Naive thymus-derived CD4-positive, alpha-beta T cell (primary cell): ENCODE measurements at regions not wholly inside any gene's neighbourhood (a gene's known extent, or its start where the extent isn't known, plus 50 kb on each side); places are given as distances from the start of the nearest gene placed in this dataset.
"Not testable (repeated sequence)": the region's sequence is repeated elsewhere in the genome, so short reads cannot be mapped to it uniquely, and the experiment has no call there.

Experiments
- ATAC-seq: fragments of 150-1000 bp; cut with Tn5 transposase; 2 replicates; pipeline ENCODE4 v1.10.0; 2021; ENCODE audit warnings: mild to moderate bottlenecking, moderate library complexity
- CTCF ChIA-PET: fragments of 350-600 bp; sonication (Branson Sonifier 250); formaldehyde crosslinking; loops from one replicate; lab custom pipeline; 2021; ENCODE audit warnings: antibody characterized with exemption; lab: Charles Lee
- POLR2A ChIA-PET: fragments of 350-600 bp; sonication (Branson Sonifier 250); formaldehyde crosslinking; loops from one replicate; lab custom pipeline; 2021; ENCODE audit warnings: antibody characterized with exemption, inconsistent platforms; lab: Charles Lee
- DNase-seq, 9 donors: peaks; one replicate each; pipeline versions ENCODE4 v3.0.0 to v3.0.0-alpha.2; 2020 to 2022; ENCODE audit warnings: mixed read lengths in 1 of 9
- H3K27ac ChIP-seq: one replicate; pipeline ENCODE4 v1.7.0; 2013; ENCODE audit warnings: mild to moderate bottlenecking, low read depth, low read length, moderate library complexity
- H3K27me3 ChIP-seq, 2 donors: one replicate each; pipeline ENCODE4 v1.7.0; 2013; ENCODE audit warnings: low read length in 2 of 2, mild to moderate bottlenecking in 2 of 2, moderate library complexity in 2 of 2; ENCODE audit not compliant: control insufficient read depth in 2 of 2, insufficient read depth in 2 of 2
- H3K36me3 ChIP-seq, 3 experiments: 1 replicate in 2 of 3; 2 replicates in 1 of 3; pipeline ENCODE4 v1.7.0; 2013; ENCODE audit warnings: low read length in 3 of 3, mild to moderate bottlenecking in 3 of 3, moderate library complexity in 1 of 3; ENCODE audit not compliant: insufficient read depth in 3 of 3, control insufficient read depth in 2 of 3
- H3K4me1 ChIP-seq, 2 donors: one replicate each; pipeline ENCODE4 v1.7.0; 2013; ENCODE audit warnings: low read length in 2 of 2, mild to moderate bottlenecking in 2 of 2, moderate library complexity in 1 of 2; ENCODE audit not compliant: control insufficient read depth in 2 of 2, insufficient read depth in 2 of 2
- H3K4me3 ChIP-seq: 2 replicates; pipeline ENCODE4 v1.7.0; 2013; ENCODE audit warnings: mild to moderate bottlenecking, low read length
- H3K9me3 ChIP-seq, 3 experiments: 1 replicate in 2 of 3; 2 replicates in 1 of 3; pipeline ENCODE4 v1.7.0; 2013; ENCODE audit warnings: low read length in 3 of 3; ENCODE audit not compliant: control insufficient read depth in 2 of 3
- H3K27ac Mint-ChIP-seq, 9 donors: one replicate each; pipeline ENCODE4 v1.8.0; 2020 to 2022; ENCODE audit warnings: mixed read lengths in 9 of 9, mild to moderate bottlenecking in 8 of 9, moderate library complexity in 5 of 9, inconsistent platforms in 2 of 9
- H3K27me3 Mint-ChIP-seq, 5 donors: one replicate each; pipeline ENCODE4 v1.8.0; 2021 to 2022; ENCODE audit warnings: mixed read lengths in 5 of 5, mild to moderate bottlenecking in 1 of 5
- H3K36me3 Mint-ChIP-seq, 5 donors: one replicate each; pipeline ENCODE4 v1.8.0; 2020 to 2022; ENCODE audit warnings: mixed read lengths in 5 of 5, mild to moderate bottlenecking in 3 of 5, inconsistent platforms in 1 of 5
- H3K4me1 Mint-ChIP-seq, 7 donors: one replicate each; pipeline ENCODE4 v1.8.0; 2020 to 2022; ENCODE audit warnings: mixed read lengths in 7 of 7, mild to moderate bottlenecking in 3 of 7, inconsistent platforms in 1 of 7
- H3K4me3 Mint-ChIP-seq, 10 donors: one replicate each; pipeline ENCODE4 v1.8.0; 2020 to 2022; ENCODE audit warnings: mild to moderate bottlenecking in 10 of 10, mixed read lengths in 10 of 10, moderate library complexity in 6 of 10, inconsistent platforms in 2 of 10
- H3K9me3 Mint-ChIP-seq, 11 donors: one replicate each; pipeline ENCODE4 v1.8.0; 2020 to 2022; ENCODE audit warnings: mixed read lengths in 11 of 11, mild to moderate bottlenecking in 4 of 11, inconsistent platforms in 1 of 11, moderate library complexity in 1 of 11
- intact Hi-C, 2 donors: fragments of 100-400 bp; cut with micrococcal nuclease; formaldehyde crosslinking; loops; one replicate each; pipeline ENCODE4 v1.15.1; 2023

GRCh38 chrX:40908857-40909475 lies 173.6 kb upstream of the MED14 start:
- no peaks in the 10 kb centered on the region for H3K36me3 ChIP-seq
- H3K4me1 ChIP-seq = no peaks in the 10 kb centered on the region
- Mint-ChIP-seq H3K4me1 (no peaks in the 10 kb centered on the region), H3K4me3 (no peak overlapping the region), H3K36me3 (no peaks in the 10 kb centered on the region), H3K27ac (no peak overlapping the region), H3K9me3 (peaks cover 0 to 6% (median 0%) of the 10 kb centered on the region in 11 donors), H3K27me3 (no peaks in the 10 kb centered on the region)
- no peak for ATAC-seq
- CTCF ChIA-PET = no interaction called here
- DNase-seq = no peak
- no peak overlapping the region for H3K4me3 ChIP-seq
- no peaks in the 10 kb centered on the region for H3K9me3 ChIP-seq
- no peak overlapping the region for H3K27ac ChIP-seq
- H3K27me3 ChIP-seq = no peaks in the 10 kb centered on the region
- POLR2A ChIA-PET = no interaction called here
- intact Hi-C loops = no loop called here

- H3K9me3 ChIP-seq = no peaks in the 10 kb centered on the region
- H3K27me3 ChIP-seq = no peaks in the 10 kb centered on the region
- Mint-ChIP-seq H3K4me3 (no peak overlapping the region), H3K4me1 (no peaks in the 10 kb centered on the region), H3K36me3 (no peaks in the 10 kb centered on the region), H3K27ac (no peak overlapping the region), H3K27me3 (no peaks in the 10 kb centered on the region), H3K9me3 (peaks cover 0 to 2% (median 0%) of the 10 kb centered on the region in 11 donors)
- no peak overlapping the region for H3K27ac ChIP-seq
- POLR2A ChIA-PET = no interaction called here
- H3K4me1 ChIP-seq = no peaks in the 10 kb centered on the region
- CTCF ChIA-PET = no interaction called here
- no peaks in the 10 kb centered on the region for H3K36me3 ChIP-seq
- DNase-seq = no peak
- intact Hi-C loops = no loop called here
- H3K4me3 ChIP-seq = no peak overlapping the region
- no peak for ATAC-seq
Observed at GRCh38 chrX:40912166-40912565, 173.1 kb upstream of the USP9X start.

- Histone ChIP-seq H3K4me3 (no peak overlapping the region), H3K36me3 (no peaks in the 10 kb centered on the region), H3K27me3 (no peaks in the 10 kb centered on the region), H3K4me1 (no peaks in the 10 kb centered on the region), H3K9me3 (no peaks in the 10 kb centered on the region), H3K27ac (no peak overlapping the region)
- POLR2A ChIA-PET = no interaction called here
- ATAC-seq (no peak), DNase-seq (no peak)
- CTCF ChIA-PET = no interaction called here
- intact Hi-C loops = no loop called here
- Mint-ChIP-seq H3K4me1 (no peaks in the 10 kb centered on the region), H3K27ac (no peak overlapping the region), H3K4me3 (no peak overlapping the region), H3K27me3 (no peaks in the 10 kb centered on the region), H3K36me3 (no peaks in the 10 kb centered on the region), H3K9me3 (peaks cover 0 to 2% (median 0%) of the 10 kb centered on the region in 11 donors)
Observed at GRCh38 chrX:40912576-40912975, 172.7 kb upstream of the USP9X start.

GRCh38 chrX:40920351-40920750 lies 164.9 kb upstream of the USP9X start:
- DNase-seq (no peak), ATAC-seq (no peak)
- Mint-ChIP-seq H3K27me3 (no peaks in the 10 kb centered on the region), H3K4me1 (no peaks in the 10 kb centered on the region), H3K4me3 (no peak overlapping the region), H3K27ac (no peak overlapping the region), H3K36me3 (peaks cover 0 to 6% (median 0%) of the 10 kb centered on the region in 5 donors), H3K9me3 (peaks cover 0 to 20% (median 9%) of the 10 kb centered on the region in 11 donors)
- intact Hi-C loops = no loop called here
- H3K9me3 ChIP-seq = no peaks in the 10 kb centered on the region
- POLR2A ChIA-PET = no interaction called here
- H3K4me1 ChIP-seq = no peaks in the 10 kb centered on the region
- no peak overlapping the region for H3K4me3 ChIP-seq
- no peaks in the 10 kb centered on the region for H3K36me3 ChIP-seq
- H3K27ac ChIP-seq = no peak overlapping the region
- no peaks in the 10 kb centered on the region for H3K27me3 ChIP-seq
- CTCF ChIA-PET = no interaction called here

GRCh38 chrX:40922307-40922706 lies 162.9 kb upstream of the USP9X start:
- H3K27ac ChIP-seq = no peak overlapping the region
- no peak overlapping the region for H3K4me3 ChIP-seq
- H3K27me3 ChIP-seq = no peaks in the 10 kb centered on the region
- H3K36me3 ChIP-seq = no peaks in the 10 kb centered on the region
- no peaks in the 10 kb centered on the region for H3K4me1 ChIP-seq
- CTCF ChIA-PET = no interaction called here
- Mint-ChIP-seq H3K4me1 (no peaks in the 10 kb centered on the region), H3K36me3 (peaks cover 0 to 6% (median 0%) of the 10 kb centered on the region in 5 donors), H3K4me3 (no peak overlapping the region), H3K27ac (no peak overlapping the region), H3K9me3 (peaks cover 0 to 20% (median 9%) of the 10 kb centered on the region in 11 donors), H3K27me3 (no peaks in the 10 kb centered on the region)
- POLR2A ChIA-PET = no interaction called here
- no peaks in the 10 kb centered on the region for H3K9me3 ChIP-seq
- DNase-seq = no peak
- no peak for ATAC-seq
- intact Hi-C loops = no loop called here

- peaks cover 0 to 30% (median 15%) of the 10 kb centered on the region in 11 donors for H3K9me3 Mint-ChIP-seq
- DNase-seq, H3K4me3 ChIP-seq, CTCF ChIA-PET, H3K9me3 ChIP-seq, H3K27ac Mint-ChIP-seq, H3K4me3 Mint-ChIP-seq, H3K36me3 ChIP-seq, intact Hi-C loops, H3K27me3 Mint-ChIP-seq, H3K27me3 ChIP-seq, POLR2A ChIA-PET, H3K4me1 ChIP-seq, H3K4me1 Mint-ChIP-seq, ATAC-seq, H3K27ac ChIP-seq: not testable (repeated sequence)
- H3K36me3 Mint-ChIP-seq = peaks cover 0 to 11% (median 5%) of the 10 kb centered on the region in 5 donors
Observed at GRCh38 chrX:40926739-40927427, 158.4 kb upstream of the USP9X start.

GRCh38 chrX:40928076-40928475 lies 157.2 kb upstream of the USP9X start:
- DNase-seq (no peak), ATAC-seq (no peak)
- no peaks in the 10 kb centered on the region for H3K36me3 ChIP-seq
- intact Hi-C loops = no loop called here
- Mint-ChIP-seq H3K4me1 (peaks cover under 1 to 19% (median 12%) of the 10 kb centered on the region in 7 donors), H3K9me3 (peaks cover 0 to 20% (median 15%) of the 10 kb centered on the region in 11 donors), H3K36me3 (peaks cover 0 to 9% (median 5%) of the 10 kb centered on the region in 5 donors), H3K27me3 (no peaks in the 10 kb centered on the region), H3K27ac (no peak overlapping the region), H3K4me3 (no peak overlapping the region)
- POLR2A ChIA-PET = no interaction called here
- peaks cover 0 to 10% of the 10 kb centered on the region in 2 donors for H3K4me1 ChIP-seq
- no peak overlapping the region for H3K4me3 ChIP-seq
- CTCF ChIA-PET = no interaction called here
- H3K9me3 ChIP-seq = no peaks in the 10 kb centered on the region
- H3K27ac ChIP-seq = no peak overlapping the region
- H3K27me3 ChIP-seq = no peaks in the 10 kb centered on the region
